ENCODE measurements at regions not wholly inside any gene's neighbourhood (a gene's known extent, or its start where the extent isn't known, plus 50 kb on each side); places are given as distances from the start of the nearest gene placed in this dataset.

DNA sequence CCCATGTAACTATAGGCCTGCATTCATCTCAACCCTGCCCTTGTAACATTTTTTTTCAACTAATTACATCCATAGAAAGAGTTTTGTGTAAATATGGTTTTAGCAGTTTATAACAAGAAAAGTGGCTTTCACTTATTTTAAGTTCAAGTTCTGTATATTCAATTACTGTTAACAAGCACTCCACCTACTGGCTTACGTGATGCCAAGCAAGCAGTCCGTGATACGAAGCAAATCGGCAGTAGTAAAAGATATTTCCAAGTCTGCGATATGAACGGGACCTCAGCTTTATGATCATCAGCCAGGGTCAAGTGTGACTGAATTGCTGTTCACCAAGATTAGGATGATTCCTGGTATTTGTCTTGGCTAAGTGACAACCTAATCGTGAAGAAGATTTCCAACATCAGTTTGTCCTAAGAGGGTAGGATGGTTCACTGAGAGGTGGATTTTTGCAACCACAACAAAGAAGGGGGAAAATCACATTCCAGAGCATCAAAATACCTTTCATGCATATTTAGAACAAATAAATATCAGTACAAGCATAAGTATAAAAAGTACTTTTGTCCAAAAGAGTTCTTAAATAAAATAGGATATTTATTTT lies 456.2 kb downstream of the FOXG1 start:
- DNase-seq = peak; percentile 48 to 78

DNA sequence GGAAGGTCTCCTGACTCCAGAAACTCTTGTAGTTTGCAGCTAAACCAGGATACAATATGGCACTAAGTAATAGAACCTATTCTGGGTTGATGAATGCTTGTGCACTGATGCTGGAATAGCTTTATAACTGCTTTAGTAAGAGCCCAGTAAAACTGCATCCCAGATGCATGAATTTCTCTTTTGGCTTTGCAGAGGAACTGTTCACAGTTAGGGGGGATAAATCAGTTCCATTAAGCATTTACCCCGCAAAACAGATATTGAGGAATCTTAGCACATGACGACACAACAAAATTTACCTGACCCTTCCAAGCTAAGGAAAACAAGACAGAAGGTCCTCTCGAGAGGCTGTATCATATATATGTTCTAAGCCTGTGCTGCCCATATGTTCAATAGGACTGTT lies 457.4 kb downstream of the FOXG1 start:
- no peak for DNase-seq

DNA sequence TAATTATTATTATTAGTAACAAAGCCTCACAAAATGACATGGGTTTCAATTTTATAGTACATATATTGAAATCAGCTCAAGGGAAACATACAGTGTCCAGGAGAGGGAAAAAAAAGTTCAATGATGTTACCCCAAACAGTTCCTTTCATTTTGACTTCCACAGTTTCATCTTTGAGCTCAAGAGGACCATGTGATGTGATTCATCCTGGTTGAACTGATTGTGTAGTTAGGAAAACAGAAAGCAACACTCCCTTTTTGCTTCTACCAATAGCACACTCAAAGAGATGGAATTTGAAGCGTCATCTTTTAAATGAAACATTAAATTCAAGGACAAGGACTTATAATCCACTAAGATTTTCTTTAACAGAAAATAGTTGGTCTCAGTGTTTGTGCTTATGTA lies 461.0 kb downstream of the FOXG1 start:
- no peak for DNase-seq

DNA sequence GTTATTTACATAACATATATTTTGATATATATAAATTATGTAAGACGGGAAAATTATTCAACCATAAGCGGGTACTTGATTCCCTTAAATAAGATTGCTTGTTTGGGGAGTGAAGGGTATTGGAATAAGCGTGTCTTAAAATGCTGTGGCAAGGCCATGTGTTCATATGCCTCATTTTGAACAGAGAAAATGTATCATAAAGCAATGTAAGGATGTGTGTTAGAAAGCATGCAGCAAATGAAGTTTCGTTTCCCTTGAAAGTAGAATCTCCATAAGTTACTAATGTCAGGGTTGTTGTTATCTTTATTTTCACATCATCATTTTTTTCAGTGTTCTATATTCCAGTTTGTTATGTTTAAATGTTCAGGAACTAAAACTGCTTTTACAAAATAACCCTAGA lies 465.6 kb downstream of the FOXG1 start:
- DNase-seq = no peak

DNA sequence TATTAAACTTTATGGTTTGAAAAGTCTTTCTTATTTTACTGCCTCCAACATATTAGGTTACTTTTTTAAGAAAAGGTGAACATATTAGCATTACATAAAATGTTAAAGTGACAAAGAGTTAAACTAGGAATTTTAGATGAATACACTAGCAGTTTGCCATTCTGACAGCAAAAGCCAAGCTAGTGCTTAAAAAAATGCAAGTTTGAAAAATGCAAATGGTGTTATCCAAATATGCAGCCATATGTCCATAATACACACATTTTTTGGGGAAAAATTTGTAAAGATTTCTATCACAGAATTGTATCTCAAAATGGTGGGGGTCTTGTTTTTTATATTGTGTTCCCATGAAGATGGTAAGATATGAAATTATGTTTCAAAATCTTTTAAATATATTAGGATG lies 466.1 kb downstream of the FOXG1 start:
- no peak for DNase-seq

DNA sequence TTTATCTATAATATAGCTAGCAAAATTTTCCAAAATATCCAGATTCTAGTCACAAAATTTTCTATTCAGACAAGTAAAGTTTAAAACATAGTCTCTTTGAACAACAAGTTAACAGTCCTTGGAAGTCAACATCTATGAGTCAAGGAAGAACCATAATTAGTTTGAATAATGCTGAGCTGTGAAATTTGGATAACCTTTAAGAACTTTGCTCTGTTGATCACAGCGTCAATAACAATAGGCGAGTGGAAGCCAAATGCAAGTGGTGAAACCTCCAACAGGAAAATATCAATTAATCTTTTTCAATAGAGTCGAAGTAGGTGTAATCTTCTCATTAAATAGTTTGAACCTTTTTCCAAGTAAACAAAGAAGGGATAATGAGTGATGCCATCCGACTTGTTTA lies 466.6 kb downstream of the FOXG1 start:
- DNase-seq = no peak

DNA sequence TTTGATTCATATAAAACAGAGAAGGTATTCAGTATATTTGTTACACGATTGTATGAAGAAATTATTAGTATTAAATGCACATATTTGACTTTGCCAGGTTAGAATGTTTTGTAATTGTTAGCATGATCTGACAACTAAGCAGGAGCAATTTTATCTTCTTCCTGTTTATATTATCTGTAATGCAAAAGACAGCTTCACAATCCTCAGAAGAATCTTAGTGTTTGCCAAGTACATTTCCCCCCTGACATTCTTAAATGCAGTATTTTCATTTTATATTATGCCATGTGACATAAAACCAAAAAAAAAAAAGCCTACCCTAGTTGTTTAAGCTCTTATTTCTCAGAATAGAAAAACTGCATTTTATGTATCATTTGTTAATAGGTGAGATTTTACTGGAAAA lies 469.4 kb downstream of the FOXG1 start:
- no peak for DNase-seq

DNA sequence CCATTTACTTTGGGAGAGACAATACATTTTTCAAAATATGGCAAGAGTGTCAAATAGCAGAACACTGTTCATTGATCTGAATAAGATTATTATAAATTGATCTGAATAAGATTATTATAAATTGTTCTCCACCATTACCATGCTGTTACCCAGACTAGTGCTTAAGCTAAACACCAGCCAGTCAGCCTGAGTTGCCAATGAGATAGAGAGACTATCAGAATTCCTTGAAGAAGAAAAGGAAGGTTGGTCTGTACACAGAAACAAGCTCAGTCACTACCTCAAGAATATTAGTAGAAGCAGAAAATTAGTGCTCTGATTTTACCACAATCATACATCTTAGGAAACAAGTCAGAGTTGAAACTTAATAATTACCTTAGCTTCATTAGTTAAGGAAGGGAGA lies 469.8 kb downstream of the FOXG1 start:
- no peak for DNase-seq

DNA sequence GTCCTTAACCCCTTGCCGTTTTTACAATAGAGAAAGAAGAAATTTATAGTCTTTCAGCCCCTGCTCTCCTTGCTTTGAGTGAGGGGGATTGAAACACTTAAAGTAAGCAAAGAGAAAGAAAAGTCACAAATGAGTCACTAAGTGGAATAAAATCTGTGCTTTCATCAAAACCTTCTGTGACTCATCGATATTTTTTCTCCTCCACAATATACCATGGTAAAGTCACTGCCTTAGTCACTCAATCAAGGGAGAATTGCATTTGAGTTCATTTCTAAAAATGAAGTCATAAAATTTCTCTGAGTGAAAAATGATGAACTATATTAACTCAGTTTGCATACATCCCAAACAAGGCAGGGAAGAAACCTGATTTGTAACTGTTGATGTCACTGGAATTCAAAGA lies 470.3 kb downstream of the FOXG1 start:
- DNase-seq = no peak

DNA sequence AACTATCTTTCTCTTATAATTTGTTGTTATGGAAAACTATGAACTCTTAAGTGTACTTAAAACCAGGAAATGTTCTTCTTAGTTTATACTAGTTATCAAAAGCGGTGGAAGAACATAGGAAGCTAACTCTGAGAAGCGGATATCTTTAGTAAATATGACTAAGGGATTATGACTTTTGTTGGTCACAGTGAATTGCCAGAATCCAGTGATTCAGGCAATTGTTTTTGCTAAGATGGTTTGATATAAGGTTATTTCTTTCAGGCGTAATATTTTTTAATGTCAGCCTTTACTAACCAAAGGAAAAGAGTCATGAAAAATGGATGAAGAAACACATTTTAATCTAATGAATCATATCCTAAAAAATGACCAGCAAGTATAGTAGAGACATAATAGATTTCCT lies 473.5 kb downstream of the FOXG1 start:
- DNase-seq = no peak

DNA sequence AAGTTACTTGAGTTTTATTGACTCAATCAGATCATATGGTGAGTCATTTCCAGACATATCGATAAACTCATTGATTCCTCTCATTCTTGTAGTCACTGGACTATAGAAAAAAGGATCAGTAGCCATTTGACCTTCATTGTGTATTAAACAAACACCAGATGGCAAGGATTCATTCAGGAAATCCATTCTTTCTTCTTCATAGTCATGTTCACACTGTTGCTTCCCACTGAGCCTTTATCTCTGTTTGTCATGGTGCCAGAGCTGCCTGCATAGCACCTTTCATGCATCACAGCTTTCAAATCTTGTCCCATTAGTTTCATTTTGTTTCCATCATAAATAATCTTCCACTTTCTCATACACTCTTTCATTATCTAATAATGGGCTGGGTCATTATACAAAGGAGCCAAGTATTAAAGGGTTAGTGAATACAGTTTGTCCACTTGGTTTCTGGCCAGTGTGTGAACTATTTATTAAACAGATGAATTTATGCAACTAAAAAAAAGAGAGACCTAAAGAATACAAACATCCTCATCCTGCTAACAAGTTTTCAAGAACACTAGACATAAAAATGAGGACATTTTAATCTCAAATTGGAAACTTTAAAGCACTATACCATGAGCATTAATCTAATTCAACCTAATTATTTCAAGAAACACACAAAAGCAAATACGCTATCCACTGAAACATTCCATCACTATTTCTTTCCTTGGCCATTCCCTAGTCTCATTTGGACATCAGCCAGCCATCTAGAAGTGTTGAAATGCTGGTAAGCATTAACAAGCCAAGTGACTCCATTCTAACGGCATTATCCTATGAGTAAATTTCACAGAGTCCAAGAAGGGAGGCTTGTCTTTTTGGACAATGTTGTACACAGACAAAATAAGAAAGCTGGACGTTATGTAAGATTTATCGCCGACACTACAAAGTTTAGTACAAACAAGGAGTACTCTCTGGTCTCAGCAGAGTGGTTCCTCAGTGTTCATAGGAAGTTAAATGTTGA lies 476.5 kb downstream of the FOXG1 start:
- peak; percentile 60 to 79 for DNase-seq

DNA sequence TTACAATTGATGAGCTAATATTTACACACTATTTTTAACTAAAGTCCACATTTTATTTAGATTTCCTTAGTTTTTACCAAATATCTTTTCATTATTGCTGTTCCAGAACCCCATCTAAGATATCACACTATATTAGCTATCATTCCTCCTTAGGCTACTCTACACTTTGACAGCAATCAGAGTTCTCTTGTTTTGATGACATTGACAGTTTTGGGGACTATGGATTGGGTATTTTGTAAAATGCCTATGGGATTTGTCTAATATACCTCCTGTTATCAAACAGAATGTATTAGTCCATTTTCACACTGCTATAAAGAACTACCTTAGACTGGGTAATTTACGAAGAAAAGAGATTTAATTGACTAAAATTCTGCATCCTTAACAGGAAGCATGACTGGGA lies 489.1 kb downstream of the FOXG1 start:
- no peak for DNase-seq

DNA sequence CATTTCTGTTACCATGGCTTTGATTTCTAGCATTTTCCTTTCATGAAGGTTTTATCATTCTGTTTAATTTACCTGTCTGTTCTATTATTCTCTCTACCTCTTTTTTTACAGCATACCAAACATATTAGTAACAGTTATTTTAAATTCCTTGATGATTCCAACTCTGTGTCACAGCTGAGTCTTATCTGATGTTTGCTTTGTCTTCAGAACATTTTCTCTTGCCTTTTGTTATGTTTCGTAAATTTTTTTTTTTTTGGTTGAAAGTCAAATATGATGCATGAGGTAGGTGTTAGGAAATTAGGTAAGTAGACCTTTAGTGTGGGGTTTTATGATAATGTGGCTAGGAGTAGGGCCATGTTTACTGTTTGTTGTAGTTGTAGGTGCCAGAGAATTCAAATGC lies 496.4 kb downstream of the FOXG1 start:
- no peak for DNase-seq

DNA sequence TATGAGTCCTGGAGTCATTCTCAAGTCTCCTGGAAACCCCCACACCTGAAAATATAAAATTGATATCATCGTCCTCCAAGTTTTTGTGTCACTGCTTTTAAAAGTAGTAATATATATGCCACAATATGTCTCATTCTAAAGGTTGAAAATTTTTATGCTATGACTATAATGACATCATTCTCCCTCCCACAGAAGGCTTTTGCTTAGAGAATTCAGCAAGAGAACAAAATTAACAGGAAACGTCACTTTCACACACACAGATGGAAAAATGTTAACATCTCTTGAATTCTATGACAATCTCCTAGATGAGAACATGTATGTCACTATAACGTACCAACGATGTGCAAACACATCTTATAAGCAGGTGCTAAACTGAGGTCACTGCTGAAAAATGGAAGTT lies 498.3 kb downstream of the FOXG1 start:
- no peak for DNase-seq

DNA sequence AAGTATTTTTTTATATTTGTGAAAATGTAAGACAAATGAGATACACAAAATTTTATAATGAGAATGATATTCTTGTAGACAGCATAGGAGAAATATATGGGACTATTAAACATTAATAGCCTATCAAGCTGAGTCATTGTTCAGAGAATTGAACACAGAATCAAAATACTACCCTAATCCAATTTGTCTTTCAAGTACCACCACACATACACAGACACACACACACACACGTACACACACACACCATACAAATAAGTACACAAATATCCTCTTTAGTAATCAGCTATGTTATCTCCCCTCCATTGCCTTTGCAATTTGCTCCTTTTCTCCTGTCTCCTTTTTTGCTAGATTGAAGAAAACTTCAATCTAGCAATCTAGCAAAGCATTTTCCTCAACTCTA lies 499.3 kb downstream of the FOXG1 start:
- DNase-seq = no peak

DNA sequence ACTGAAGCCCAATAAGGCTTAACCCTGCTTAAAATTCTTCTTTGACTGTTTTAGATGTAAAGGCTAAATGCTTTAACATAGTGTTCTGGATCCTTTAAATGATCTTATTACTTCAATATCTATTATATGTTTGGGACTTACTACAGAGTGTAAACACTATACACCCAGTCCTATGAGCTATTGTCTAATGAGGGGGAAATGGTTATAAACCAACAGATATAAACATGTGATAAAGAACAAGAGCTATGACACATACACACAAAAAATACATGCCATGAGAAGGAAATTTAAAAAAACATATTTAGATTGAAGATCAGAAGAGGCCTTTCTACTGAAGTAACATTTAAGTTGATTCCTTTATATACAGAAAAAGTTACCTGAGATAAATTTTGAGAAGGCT lies 505.1 kb downstream of the FOXG1 start:
- DNase-seq = no peak

DNA sequence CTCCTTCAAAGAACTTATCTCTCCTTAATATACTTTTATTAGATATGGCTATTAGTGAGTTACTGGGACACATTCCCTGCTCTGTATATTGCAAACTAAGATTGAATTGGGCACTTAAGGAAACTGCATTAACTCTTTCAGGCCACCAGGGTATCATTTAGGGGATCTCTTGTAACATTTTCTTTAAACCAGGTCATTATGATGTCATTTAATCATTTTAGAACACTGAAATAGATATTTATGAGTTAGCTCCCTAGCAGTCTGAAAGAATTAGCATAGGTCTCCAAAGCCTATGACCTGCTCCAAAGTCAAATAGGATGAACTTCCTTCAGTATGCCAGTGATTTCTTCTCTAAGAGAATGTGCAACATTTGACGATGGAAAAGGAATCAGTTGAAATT lies 506.9 kb downstream of the FOXG1 start:
- no peak for DNase-seq

DNA sequence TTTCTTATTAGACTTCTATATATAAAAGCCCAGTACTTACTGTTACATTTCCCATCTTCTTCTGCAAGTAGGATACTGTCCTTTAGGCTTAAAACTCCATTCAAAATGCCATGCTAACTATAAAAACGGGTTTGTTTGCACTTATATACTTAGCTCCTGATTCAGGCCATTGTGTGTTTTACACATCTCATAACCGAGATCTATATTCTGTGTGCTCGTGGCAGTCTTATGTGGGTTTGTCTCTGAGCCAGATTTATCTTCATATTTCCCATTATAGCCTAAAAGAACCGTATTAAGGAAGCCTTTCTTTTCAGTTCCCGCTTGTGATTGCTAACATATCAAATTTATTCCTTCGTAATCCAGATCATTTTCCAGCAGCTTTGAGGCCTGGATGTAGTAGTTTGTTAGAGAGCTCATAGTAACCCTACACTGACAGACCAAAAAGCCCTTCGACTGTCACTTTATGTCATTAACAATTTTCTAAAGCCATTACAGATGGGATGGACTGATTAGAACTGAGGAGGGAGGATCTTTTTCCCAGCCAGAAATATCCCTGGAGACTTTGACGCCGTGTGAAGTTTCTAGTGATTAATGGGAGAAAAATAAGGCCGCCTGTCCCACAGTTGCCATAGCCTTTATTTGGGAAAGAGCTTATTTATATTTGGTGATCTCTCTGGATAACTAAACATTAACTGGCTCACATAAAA lies 508.5 kb downstream of the FOXG1 start:
- DNase-seq = no peak

DNA sequence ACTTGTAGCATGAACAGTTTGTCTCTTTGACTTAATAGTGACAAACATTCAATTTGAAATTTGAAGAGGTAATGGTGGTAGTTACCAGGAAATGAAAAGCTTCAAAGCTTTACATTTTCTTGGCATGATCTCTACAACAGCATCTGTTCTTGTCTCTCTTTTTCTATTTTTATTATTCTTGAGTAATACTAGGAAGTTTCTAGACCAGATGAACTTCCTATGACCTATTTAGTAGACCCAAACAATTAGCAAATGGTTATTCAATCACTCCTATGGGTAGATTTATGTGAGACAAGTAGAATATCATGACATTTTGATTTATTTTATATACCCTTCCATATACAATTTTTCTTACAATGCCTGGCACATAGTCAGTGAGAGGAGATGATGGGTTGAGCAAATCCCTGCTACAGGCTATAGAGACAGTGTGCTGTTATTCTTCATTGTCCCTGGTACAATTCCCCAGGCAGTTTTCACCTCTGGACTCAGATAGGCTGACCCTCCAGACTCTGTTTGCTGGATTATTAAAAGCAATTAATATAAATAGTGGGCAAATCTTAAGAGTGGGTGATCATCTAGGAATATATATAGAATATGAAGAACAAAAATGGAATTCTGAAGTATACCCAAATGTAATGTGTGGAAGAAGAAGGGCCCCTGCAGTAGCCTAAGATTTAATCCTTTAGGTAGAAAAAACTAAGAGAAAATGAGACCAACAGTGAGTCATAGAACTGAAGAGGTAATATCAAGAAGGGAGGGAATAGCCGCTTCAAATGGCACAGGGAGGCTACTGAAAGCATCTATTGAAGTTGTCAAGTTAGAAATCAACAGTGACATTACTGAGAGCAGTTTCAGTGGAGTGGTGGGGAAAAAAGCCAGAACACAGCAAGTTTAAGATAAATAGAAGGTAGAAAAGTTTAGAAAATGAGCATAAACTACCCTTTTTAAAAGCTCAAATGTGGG lies 512.0 kb downstream of the FOXG1 start:
- no peak for DNase-seq

DNA sequence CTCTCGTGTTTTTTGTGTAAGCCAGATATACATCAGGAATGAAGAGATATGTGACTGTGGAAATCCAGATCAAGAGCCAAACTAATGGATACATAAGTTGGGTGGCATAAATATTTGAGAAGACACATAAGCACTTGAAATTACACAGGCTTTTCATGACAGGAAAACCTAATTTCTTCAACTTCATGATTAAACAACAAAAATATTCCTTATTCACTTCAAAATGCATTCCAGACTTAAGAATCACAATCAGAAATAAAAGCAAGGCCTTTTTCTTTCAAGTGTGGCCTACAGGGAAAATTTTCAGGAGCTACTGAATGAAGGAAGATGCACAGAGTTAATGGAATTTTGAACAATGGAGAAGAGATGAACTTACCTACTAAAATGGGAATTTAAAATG lies 515.6 kb downstream of the FOXG1 start:
- no peak for DNase-seq

DNA sequence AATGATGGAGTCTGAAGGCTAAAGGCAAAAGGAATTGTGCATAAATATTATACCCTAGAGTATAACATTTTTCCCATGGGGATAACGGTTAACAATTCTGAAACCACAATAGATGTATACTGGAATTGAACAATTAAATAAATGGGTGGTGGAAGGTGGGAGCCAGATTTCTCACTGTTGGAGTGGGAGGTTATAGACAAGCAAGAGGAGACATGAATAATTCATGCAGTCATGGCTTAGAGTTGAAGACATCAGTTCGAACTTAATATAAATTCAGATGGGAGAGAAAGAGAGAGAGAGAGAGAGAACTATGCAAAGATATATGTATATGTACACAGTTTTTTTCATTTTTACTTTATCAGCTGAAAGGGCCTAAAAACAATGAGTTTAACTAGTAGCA lies 523.9 kb downstream of the FOXG1 start:
- no peak for DNase-seq

DNA sequence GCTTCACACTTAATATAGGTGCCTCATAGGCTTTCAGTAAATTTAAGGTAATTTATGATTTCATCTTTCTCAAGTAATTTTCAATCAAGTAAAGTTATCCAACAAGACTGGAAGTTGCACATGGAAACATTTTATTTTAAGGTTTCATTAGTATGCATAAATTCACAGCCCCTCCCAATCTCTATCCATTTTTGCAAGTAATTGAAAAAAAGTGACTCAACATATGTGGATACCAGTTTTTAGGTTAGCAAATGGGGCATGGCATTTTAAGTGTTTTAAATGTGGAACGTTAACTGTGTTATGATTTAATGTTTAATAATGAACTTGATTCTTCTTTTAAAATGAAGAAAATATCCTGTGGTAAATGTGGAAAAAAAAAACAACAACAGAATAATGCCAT lies 532.8 kb downstream of the FOXG1 start:
- no peak for DNase-seq

DNA sequence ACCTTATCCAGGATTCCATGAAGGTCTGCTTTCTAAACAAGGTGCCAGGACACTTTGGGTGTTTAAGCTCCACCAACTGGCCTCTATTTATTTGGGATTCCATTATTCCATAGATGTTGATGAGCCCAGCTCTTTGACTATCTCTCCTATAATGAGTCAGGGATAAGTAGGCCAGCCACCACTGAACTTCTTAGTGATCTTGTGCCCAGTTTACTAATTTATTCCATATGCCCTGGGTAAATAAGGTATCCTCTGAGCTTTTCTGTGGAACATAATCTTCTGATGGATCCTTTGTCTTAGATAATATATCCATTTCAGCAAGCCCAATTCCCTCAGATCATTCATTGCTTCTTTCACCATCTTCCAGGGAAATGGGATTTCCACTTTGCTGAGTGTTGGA lies 535.0 kb downstream of the FOXG1 start:
- no peak for DNase-seq
